ENCODE measurements at regions not wholly inside any gene's neighbourhood (a gene's known extent, or its start where the extent isn't known, plus 50 kb on each side); places are given as distances from the start of the nearest gene placed in this dataset.

DNA sequence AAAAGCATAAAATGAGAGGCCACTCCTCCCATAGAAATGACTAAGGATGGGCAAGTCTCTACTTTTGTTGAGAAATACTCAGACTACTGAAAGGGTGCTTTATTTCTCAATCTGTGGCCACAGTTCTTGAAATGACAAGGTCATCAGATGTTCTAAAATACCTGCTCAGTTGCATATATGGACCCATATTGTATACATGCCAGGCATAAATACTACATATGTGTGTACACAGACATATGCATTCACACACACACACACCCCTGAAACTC is 691.5 kb upstream of the SORCS1 start:
- TF ChIP-seq, protein P1, sequence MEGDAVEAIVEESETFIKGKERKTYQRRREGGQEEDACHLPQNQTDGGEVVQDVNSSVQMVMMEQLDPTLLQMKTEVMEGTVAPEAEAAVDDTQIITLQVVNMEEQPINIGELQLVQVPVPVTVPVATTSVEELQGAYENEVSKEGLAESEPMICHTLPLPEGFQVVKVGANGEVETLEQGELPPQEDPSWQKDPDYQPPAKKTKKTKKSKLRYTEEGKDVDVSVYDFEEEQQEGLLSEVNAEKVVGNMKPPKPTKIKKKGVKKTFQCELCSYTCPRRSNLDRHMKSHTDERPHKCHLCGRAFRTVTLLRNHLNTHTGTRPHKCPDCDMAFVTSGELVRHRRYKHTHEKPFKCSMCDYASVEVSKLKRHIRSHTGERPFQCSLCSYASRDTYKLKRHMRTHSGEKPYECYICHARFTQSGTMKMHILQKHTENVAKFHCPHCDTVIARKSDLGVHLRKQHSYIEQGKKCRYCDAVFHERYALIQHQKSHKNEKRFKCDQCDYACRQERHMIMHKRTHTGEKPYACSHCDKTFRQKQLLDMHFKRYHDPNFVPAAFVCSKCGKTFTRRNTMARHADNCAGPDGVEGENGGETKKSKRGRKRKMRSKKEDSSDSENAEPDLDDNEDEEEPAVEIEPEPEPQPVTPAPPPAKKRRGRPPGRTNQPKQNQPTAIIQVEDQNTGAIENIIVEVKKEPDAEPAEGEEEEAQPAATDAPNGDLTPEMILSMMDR (conservative IDR thresholded peaks at IDR 0.05; ENCODE audit: low read length) = no peak
- no peak for TF ChIP-seq EZH2phosphoT487 (IDR thresholded peaks at IDR 0.05; ENCODE audit: borderline replicate concordance, low read depth, low read length)

All from OCI-LY7 (cell line).